Kidney epithelial cell (primary cell): ENCODE measurements at regions not wholly inside any gene's neighbourhood (a gene's known extent, or its start where the extent isn't known, plus 50 kb on each side); places are given as distances from the start of the nearest gene placed in this dataset.

ENCODE experiments used
- DNase-seq: peaks from one replicate; pipeline ENCODE4 v3.0.0-alpha.2; 2010; ENCODE audit warnings: low read depth
- H3K27me3 ChIP-seq: 2 replicates; pipeline ENCODE4 v1.6.0; 2011; ENCODE audit warnings: low read length; ENCODE audit not compliant: control insufficient read depth, insufficient read depth
- H3K36me3 ChIP-seq: 2 replicates; pipeline ENCODE4 v1.5.1; 2011; ENCODE audit warnings: low read length; ENCODE audit not compliant: control insufficient read depth, insufficient read depth
- H3K4me3 ChIP-seq: 2 replicates; pipeline ENCODE4 v1.5.1; 2011; ENCODE audit warnings: low read depth, mild to moderate bottlenecking, control low read depth, low read length
- TF ChIP-seq, protein P1 (sequence below): IDR thresholded peaks from 2 replicates; pipeline ENCODE4 v1.5.1; 2011; ENCODE audit warnings: mild to moderate bottlenecking, moderate library complexity, low read length, control low read depth, inconsistent platforms; ENCODE audit not compliant: insufficient read depth, poor library complexity, severe bottlenecking

DNA sequence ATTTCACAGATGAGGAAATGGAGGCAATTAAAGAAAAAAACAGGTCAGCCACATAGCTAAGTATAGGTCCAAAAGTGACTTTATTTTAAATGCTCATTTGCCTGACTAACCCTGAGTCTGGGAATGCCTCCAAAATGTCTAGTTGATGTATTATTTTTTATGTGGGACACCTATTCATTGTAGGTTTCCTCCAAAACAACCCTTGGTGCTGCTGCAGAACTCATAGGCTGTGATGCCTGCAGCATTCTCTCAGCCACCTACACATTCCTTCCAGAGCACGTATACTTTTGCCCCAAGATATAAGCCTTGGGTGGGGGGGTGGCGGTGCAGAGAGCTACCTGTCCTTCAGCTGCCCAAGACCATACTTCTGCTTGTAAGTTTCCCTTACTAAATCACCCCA is 77.4 kb downstream of the MSX2 start:
- no peak overlapping the region for H3K4me3 ChIP-seq
- TF ChIP-seq, protein P1, sequence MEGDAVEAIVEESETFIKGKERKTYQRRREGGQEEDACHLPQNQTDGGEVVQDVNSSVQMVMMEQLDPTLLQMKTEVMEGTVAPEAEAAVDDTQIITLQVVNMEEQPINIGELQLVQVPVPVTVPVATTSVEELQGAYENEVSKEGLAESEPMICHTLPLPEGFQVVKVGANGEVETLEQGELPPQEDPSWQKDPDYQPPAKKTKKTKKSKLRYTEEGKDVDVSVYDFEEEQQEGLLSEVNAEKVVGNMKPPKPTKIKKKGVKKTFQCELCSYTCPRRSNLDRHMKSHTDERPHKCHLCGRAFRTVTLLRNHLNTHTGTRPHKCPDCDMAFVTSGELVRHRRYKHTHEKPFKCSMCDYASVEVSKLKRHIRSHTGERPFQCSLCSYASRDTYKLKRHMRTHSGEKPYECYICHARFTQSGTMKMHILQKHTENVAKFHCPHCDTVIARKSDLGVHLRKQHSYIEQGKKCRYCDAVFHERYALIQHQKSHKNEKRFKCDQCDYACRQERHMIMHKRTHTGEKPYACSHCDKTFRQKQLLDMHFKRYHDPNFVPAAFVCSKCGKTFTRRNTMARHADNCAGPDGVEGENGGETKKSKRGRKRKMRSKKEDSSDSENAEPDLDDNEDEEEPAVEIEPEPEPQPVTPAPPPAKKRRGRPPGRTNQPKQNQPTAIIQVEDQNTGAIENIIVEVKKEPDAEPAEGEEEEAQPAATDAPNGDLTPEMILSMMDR: no peak
- no peaks in the 10 kb centered on the region for H3K36me3 ChIP-seq
- no peaks in the 10 kb centered on the region for H3K27me3 ChIP-seq
- no peak for DNase-seq

DNA sequence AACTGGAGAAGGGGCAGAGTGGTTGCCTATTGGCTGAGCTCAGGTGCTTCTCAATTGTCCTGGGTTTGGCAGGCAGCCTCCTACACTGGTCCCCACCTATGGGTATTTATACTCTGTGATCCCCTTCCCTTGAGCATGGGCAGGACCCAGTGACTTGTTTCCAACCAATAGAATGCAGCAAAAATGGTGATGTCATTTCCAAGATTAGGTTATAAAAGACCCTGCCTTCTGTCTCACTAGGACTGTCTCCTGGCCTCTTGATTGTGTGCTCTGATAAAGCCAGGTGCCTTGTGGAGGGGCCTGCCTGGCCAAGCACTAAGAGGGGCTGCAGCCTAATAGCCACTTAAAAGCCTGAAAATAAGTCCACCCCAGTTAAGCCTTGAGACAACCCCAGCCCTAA is 76.1 kb downstream of the MSX2 start:
- no peak for DNase-seq
- Histone ChIP-seq H3K4me3 (no peak overlapping the region), H3K36me3 (no peaks in the 10 kb centered on the region)

GRCh38 chr5:174799121-174799520 is 74.7 kb downstream of the MSX2 start:
- Histone ChIP-seq H3K27me3 (no peaks in the 10 kb centered on the region), H3K4me3 (no peak overlapping the region), H3K36me3 (no peaks in the 10 kb centered on the region)
- DNase-seq: no peak
- TF ChIP-seq, protein P1: no peak

More for the DNA sequence above, 76.1 kb downstream of the MSX2 start:
- H3K27me3 ChIP-seq: no peaks in the 10 kb centered on the region
- TF ChIP-seq, protein P1: no peak

DNA sequence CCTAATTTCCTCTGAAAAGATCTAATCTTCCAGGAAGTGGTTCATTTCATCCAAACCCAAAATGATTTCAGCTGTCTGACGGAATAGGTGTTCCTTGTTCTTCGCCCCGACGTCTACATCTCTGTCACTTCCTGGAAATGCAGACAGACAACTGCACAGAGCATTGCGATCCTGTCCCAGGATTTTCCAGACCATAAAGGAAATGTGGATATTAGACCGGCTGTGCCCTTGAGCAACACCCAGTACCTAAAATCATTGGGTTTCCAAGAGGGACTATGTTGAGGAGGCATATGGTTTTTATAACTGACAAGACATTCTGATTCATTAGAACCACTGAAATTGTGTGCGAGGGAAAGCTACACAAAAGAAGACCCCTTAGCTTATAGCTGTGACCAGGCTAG is 74.2 kb downstream of the MSX2 start:
- DNase-seq: no peak
- H3K27me3 ChIP-seq: peaks cover under 1% of the 10 kb centered on the region
- H3K4me3 ChIP-seq: no peak overlapping the region
- TF ChIP-seq, protein P1: no peak
- no peaks in the 10 kb centered on the region for H3K36me3 ChIP-seq

DNA sequence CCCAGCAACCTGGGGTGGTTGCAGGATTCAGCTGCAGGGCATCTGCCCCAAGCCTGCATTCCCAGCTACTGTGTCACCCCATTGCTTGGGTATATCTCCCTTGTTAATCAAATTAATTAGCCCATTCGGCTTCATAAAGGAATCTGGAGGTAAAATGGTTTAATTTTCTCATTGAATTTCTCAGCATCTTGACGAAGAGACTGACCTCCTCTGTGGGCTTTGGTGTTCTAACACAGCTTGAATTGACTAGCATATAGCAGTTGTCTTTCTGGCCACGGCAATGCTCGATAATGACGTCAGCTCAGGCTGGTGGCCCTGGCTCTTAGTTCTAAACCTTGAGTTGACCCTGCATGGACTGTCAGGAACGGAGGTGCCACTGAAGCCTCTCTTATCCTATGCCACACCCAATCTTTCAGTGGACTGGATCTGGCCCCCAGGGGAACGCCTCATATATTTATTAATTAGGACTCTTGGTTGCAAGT is 72.4 kb downstream of the MSX2 start:
- H3K36me3 ChIP-seq: no peaks in the 10 kb centered on the region
- TF ChIP-seq, protein P1: no peak
- H3K4me3 ChIP-seq: no peak overlapping the region
- no peak for DNase-seq
- H3K27me3 ChIP-seq: peaks cover 3% of the 10 kb centered on the region

DNA sequence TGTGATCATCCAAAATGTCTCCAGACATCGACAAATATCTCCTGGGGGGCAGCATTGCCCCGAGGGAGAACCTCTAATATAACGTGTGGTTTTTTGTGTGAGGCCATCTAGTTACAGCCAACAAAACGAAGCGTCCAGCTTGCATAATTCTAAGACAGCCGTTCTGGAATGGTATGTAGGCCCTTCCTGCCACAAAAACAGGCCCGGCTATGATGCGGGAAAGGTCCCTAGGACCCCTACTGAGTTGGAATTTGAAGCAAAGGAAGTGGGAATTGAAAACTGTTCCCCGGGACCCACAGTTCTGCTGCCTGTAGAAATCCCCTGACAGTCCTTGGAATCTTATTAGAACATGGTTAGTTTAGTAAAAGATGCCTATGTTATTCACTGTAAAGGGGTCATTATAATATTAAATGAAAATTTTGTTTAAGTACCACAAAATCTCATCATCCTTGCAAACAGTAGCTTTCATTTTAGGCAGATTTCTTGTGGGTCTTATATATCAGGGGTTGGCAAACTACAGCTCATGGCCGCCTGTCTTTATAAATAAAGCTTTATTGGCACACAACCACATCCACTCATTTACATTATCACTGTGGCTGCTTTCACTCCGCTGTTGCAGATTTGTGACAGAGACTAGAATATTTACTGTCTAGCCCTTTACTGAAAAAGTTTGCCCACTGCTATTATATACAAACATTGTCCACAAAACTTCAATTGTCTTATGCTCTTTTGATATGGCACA is 70.7 kb downstream of the MSX2 start:
- no peak for DNase-seq
- peaks cover 3% of the 10 kb centered on the region for H3K27me3 ChIP-seq

More for the DNA sequence above, 70.7 kb downstream of the MSX2 start:
- Histone ChIP-seq H3K36me3 (no peaks in the 10 kb centered on the region), H3K4me3 (no peak overlapping the region)
- TF ChIP-seq, protein P1: no peak
